ENCODE measurements at regions not wholly inside any gene's neighbourhood (a gene's known extent, or its start where the extent isn't known, plus 50 kb on each side); places are given as distances from the start of the nearest gene placed in this dataset.

- Histone ChIP-seq H3K9ac (ENCODE audit: low read depth, low read length) (no peak overlapping the region), H3K36me3 (ENCODE audit: control insufficient read depth, insufficient read depth, low read length) (no peaks in the 10 kb centered on the region), H3K27me3 (ENCODE audit: control insufficient read depth, insufficient read depth, low read length) (no peaks in the 10 kb centered on the region), H3K4me3 (ENCODE audit: low read depth, low read length) (no peak overlapping the region), H3K4me1 (ENCODE audit: control insufficient read depth, insufficient read depth, low read length) (no peaks in the 10 kb centered on the region; the same call in 1 of the 2 replicates), H3K9me3 (ENCODE audit: control insufficient read depth, insufficient read depth, low read length) (no peaks in the 10 kb centered on the region), H3K27ac (ENCODE audit: low read depth, low read length) (no peak overlapping the region)
Observed at GRCh38 chr13:47100214-47100853, 203.5 kb upstream of the HTR2A start.

- H3K4me3 ChIP-seq (ENCODE audit: low read depth, low read length), result no peak overlapping the region
- peak overlapping the region; percentile 3 for H3K27ac ChIP-seq (ENCODE audit: low read depth, low read length)
- H3K4me1 ChIP-seq (ENCODE audit: control insufficient read depth, insufficient read depth, low read length), result peaks cover 12% of the 10 kb centered on the region
- no peaks in the 10 kb centered on the region for H3K36me3 ChIP-seq (ENCODE audit: control insufficient read depth, insufficient read depth, low read length)
- no peaks in the 10 kb centered on the region for H3K27me3 ChIP-seq (ENCODE audit: control insufficient read depth, insufficient read depth, low read length)
- no peaks in the 10 kb centered on the region for H3K9me3 ChIP-seq (ENCODE audit: control insufficient read depth, insufficient read depth, low read length)
- no peak overlapping the region for H3K9ac ChIP-seq (ENCODE audit: low read depth, low read length)
Observed at GRCh38 chr13:47094734-47095434, 198.0 kb upstream of the HTR2A start.

GRCh38 chr13:47092202-47092601, 195.3 kb upstream of the HTR2A start:
- Histone ChIP-seq H3K9ac (ENCODE audit: low read depth, low read length) (no peak overlapping the region), H3K27ac (ENCODE audit: low read depth, low read length) (no peak overlapping the region), H3K36me3 (ENCODE audit: control insufficient read depth, insufficient read depth, low read length) (no peaks in the 10 kb centered on the region), H3K9me3 (ENCODE audit: control insufficient read depth, insufficient read depth, low read length) (no peaks in the 10 kb centered on the region), H3K4me3 (ENCODE audit: low read depth, low read length) (no peak overlapping the region), H3K4me1 (ENCODE audit: control insufficient read depth, insufficient read depth, low read length) (peaks cover 12% of the 10 kb centered on the region), H3K27me3 (ENCODE audit: control insufficient read depth, insufficient read depth, low read length) (no peaks in the 10 kb centered on the region)

- H3K27me3 ChIP-seq (ENCODE audit: control insufficient read depth, insufficient read depth, low read length), result no peaks in the 10 kb centered on the region
- H3K9me3 ChIP-seq (ENCODE audit: control insufficient read depth, insufficient read depth, low read length), result no peaks in the 10 kb centered on the region
- H3K4me3 ChIP-seq (ENCODE audit: low read depth, low read length), result no peak overlapping the region
- no peaks in the 10 kb centered on the region for H3K36me3 ChIP-seq (ENCODE audit: control insufficient read depth, insufficient read depth, low read length)
- no peak overlapping the region for H3K9ac ChIP-seq (ENCODE audit: low read depth, low read length)
- no peak overlapping the region for H3K27ac ChIP-seq (ENCODE audit: low read depth, low read length)
- no peaks in the 10 kb centered on the region for H3K4me1 ChIP-seq (ENCODE audit: control insufficient read depth, insufficient read depth, low read length)
Observed at GRCh38 chr13:47087841-47088240, 191.0 kb upstream of the HTR2A start.

- Histone ChIP-seq H3K27me3 (ENCODE audit: control insufficient read depth, insufficient read depth, low read length) (no peaks in the 10 kb centered on the region), H3K9ac (ENCODE audit: low read depth, low read length) (no peak overlapping the region), H3K4me1 (ENCODE audit: control insufficient read depth, insufficient read depth, low read length) (no peaks in the 10 kb centered on the region), H3K9me3 (ENCODE audit: control insufficient read depth, insufficient read depth, low read length) (no peaks in the 10 kb centered on the region), H3K36me3 (ENCODE audit: control insufficient read depth, insufficient read depth, low read length) (no peaks in the 10 kb centered on the region), H3K27ac (ENCODE audit: low read depth, low read length) (no peak overlapping the region), H3K4me3 (ENCODE audit: low read depth, low read length) (no peak overlapping the region)
Observed at GRCh38 chr13:47087241-47087640, 190.4 kb upstream of the HTR2A start.

- H3K4me3 ChIP-seq (ENCODE audit: low read depth, low read length), result no peak overlapping the region
- no peak overlapping the region for H3K9ac ChIP-seq (ENCODE audit: low read depth, low read length)
- no peaks in the 10 kb centered on the region for H3K27me3 ChIP-seq (ENCODE audit: control insufficient read depth, insufficient read depth, low read length)
- H3K27ac ChIP-seq (ENCODE audit: low read depth, low read length), result no peak overlapping the region
- H3K4me1 ChIP-seq (ENCODE audit: control insufficient read depth, insufficient read depth, low read length), result no peaks in the 10 kb centered on the region
- no peaks in the 10 kb centered on the region for H3K9me3 ChIP-seq (ENCODE audit: control insufficient read depth, insufficient read depth, low read length)
- no peaks in the 10 kb centered on the region for H3K36me3 ChIP-seq (ENCODE audit: control insufficient read depth, insufficient read depth, low read length)
Observed at GRCh38 chr13:47085346-47085745, 188.5 kb upstream of the HTR2A start.

GRCh38 chr13:47081850-47082249, 185.0 kb upstream of the HTR2A start:
- Histone ChIP-seq H3K9me3 (ENCODE audit: control insufficient read depth, insufficient read depth, low read length) (no peaks in the 10 kb centered on the region), H3K9ac (ENCODE audit: low read depth, low read length) (no peak overlapping the region), H3K36me3 (ENCODE audit: control insufficient read depth, insufficient read depth, low read length) (no peaks in the 10 kb centered on the region), H3K27me3 (ENCODE audit: control insufficient read depth, insufficient read depth, low read length) (no peaks in the 10 kb centered on the region), H3K4me3 (ENCODE audit: low read depth, low read length) (no peak overlapping the region), H3K4me1 (ENCODE audit: control insufficient read depth, insufficient read depth, low read length) (no peaks in the 10 kb centered on the region), H3K27ac (ENCODE audit: low read depth, low read length) (no peak overlapping the region)

- Histone ChIP-seq H3K4me1 (ENCODE audit: control insufficient read depth, insufficient read depth, low read length) (no peaks in the 10 kb centered on the region), H3K9me3 (ENCODE audit: control insufficient read depth, insufficient read depth, low read length) (no peaks in the 10 kb centered on the region), H3K27me3 (ENCODE audit: control insufficient read depth, insufficient read depth, low read length) (no peaks in the 10 kb centered on the region), H3K4me3 (ENCODE audit: low read depth, low read length) (no peak overlapping the region), H3K9ac (ENCODE audit: low read depth, low read length) (no peak overlapping the region), H3K36me3 (ENCODE audit: control insufficient read depth, insufficient read depth, low read length) (no peaks in the 10 kb centered on the region), H3K27ac (ENCODE audit: low read depth, low read length) (no peak overlapping the region)
Observed at GRCh38 chr13:47081246-47081645, 184.4 kb upstream of the HTR2A start.

- no peaks in the 10 kb centered on the region for H3K36me3 ChIP-seq (ENCODE audit: control insufficient read depth, insufficient read depth, low read length)
- H3K27me3 ChIP-seq (ENCODE audit: control insufficient read depth, insufficient read depth, low read length), result no peaks in the 10 kb centered on the region
- no peaks in the 10 kb centered on the region; the same call in 1 of the 2 replicates for H3K9me3 ChIP-seq (ENCODE audit: control insufficient read depth, insufficient read depth, low read length)
- H3K27ac ChIP-seq (ENCODE audit: low read depth, low read length), result no peak overlapping the region
- H3K9ac ChIP-seq (ENCODE audit: low read depth, low read length), result no peak overlapping the region
- H3K4me3 ChIP-seq (ENCODE audit: low read depth, low read length), result no peak overlapping the region
- H3K4me1 ChIP-seq (ENCODE audit: control insufficient read depth, insufficient read depth, low read length), result no peaks in the 10 kb centered on the region
Observed at GRCh38 chr13:47080621-47081020, 183.8 kb upstream of the HTR2A start.

- H3K36me3 ChIP-seq (ENCODE audit: control insufficient read depth, insufficient read depth, low read length), result no peaks in the 10 kb centered on the region
- H3K27ac ChIP-seq (ENCODE audit: low read depth, low read length), result no peak overlapping the region
- peaks cover 8% of the 10 kb centered on the region for H3K9me3 ChIP-seq (ENCODE audit: control insufficient read depth, insufficient read depth, low read length)
- H3K4me3 ChIP-seq (ENCODE audit: low read depth, low read length), result no peak overlapping the region
- no peaks in the 10 kb centered on the region for H3K4me1 ChIP-seq (ENCODE audit: control insufficient read depth, insufficient read depth, low read length)
- no peak overlapping the region for H3K9ac ChIP-seq (ENCODE audit: low read depth, low read length)
- no peaks in the 10 kb centered on the region for H3K27me3 ChIP-seq (ENCODE audit: control insufficient read depth, insufficient read depth, low read length)
Observed at GRCh38 chr13:47076500-47076899, 179.6 kb upstream of the HTR2A start.

- Histone ChIP-seq H3K36me3 (ENCODE audit: control insufficient read depth, insufficient read depth, low read length) (no peaks in the 10 kb centered on the region), H3K4me1 (ENCODE audit: control insufficient read depth, insufficient read depth, low read length) (peaks cover 11% of the 10 kb centered on the region), H3K27me3 (ENCODE audit: control insufficient read depth, insufficient read depth, low read length) (no peaks in the 10 kb centered on the region), H3K4me3 (ENCODE audit: low read depth, low read length) (no peak overlapping the region), H3K27ac (ENCODE audit: low read depth, low read length) (no peak overlapping the region), H3K9ac (ENCODE audit: low read depth, low read length) (no peak overlapping the region), H3K9me3 (ENCODE audit: control insufficient read depth, insufficient read depth, low read length) (no peaks in the 10 kb centered on the region)
Observed at GRCh38 chr13:47069133-47069532, 172.3 kb upstream of the HTR2A start.
